T-helper 1 cell treated with Interleukin-12 subunit alpha and Interleukin-12 subunit beta and Interleukin-4 antibody, amounts not matched to agents 30 μg/mL and 1 μg/mL, for 36 hours (primary cell): ENCODE measurements at regions not wholly inside any gene's neighbourhood (a gene's known extent, or its start where the extent isn't known, plus 50 kb on each side); places are given as distances from the start of the nearest gene placed in this dataset.

ENCODE experiments used
- H3K27ac Mint-ChIP-seq: one replicate; pipeline ENCODE4 v1.8.0; 2021; ENCODE audit warnings: mild to moderate bottlenecking, mixed read lengths
- H3K27me3 Mint-ChIP-seq: one replicate; pipeline ENCODE4 v1.8.0; 2021; ENCODE audit warnings: low read depth, mixed read lengths
- H3K36me3 Mint-ChIP-seq: one replicate; pipeline ENCODE4 v1.8.0; 2021; ENCODE audit warnings: low read depth, mixed read lengths
- H3K4me1 Mint-ChIP-seq: one replicate; pipeline ENCODE4 v1.8.0; 2021; ENCODE audit warnings: low read depth, mixed read lengths
- H3K4me3 Mint-ChIP-seq: one replicate; pipeline ENCODE4 v1.8.0; 2021; ENCODE audit warnings: mild to moderate bottlenecking, moderate library complexity, mixed read lengths
- H3K9me3 Mint-ChIP-seq: one replicate; pipeline ENCODE4 v1.8.0; 2021; ENCODE audit warnings: mixed read lengths

- no peaks in the 10 kb centered on the region for H3K9me3 Mint-ChIP-seq
- H3K4me1 Mint-ChIP-seq, result no peaks in the 10 kb centered on the region
- no peaks in the 10 kb centered on the region for H3K27me3 Mint-ChIP-seq
- no peak overlapping the region for H3K27ac Mint-ChIP-seq
- H3K4me3 Mint-ChIP-seq, result no peak overlapping the region
- no peaks in the 10 kb centered on the region for H3K36me3 Mint-ChIP-seq
Measured at GRCh38 chr12:67750513-67751183, 102.1 kb downstream of the DYRK2 start.

GRCh38 chr12:67751381-67751928, 102.9 kb downstream of the DYRK2 start:
- Mint-ChIP-seq H3K27ac (no peak overlapping the region), H3K4me3 (no peak overlapping the region), H3K9me3 (no peaks in the 10 kb centered on the region), H3K4me1 (no peaks in the 10 kb centered on the region), H3K27me3 (no peaks in the 10 kb centered on the region), H3K36me3 (no peaks in the 10 kb centered on the region)

- Mint-ChIP-seq H3K27me3 (no peaks in the 10 kb centered on the region), H3K4me1 (no peaks in the 10 kb centered on the region), H3K27ac (no peak overlapping the region), H3K36me3 (no peaks in the 10 kb centered on the region), H3K9me3 (no peaks in the 10 kb centered on the region), H3K4me3 (no peak overlapping the region)
Measured at GRCh38 chr12:67752226-67752732, 103.7 kb downstream of the DYRK2 start.

- H3K27me3 Mint-ChIP-seq, result no peaks in the 10 kb centered on the region
- no peak overlapping the region for H3K27ac Mint-ChIP-seq
- H3K9me3 Mint-ChIP-seq, result no peaks in the 10 kb centered on the region
- H3K4me1 Mint-ChIP-seq, result no peaks in the 10 kb centered on the region
- H3K4me3 Mint-ChIP-seq, result no peak overlapping the region
- H3K36me3 Mint-ChIP-seq, result peaks cover 2% of the 10 kb centered on the region
Measured at GRCh38 chr12:67754933-67755697, 106.6 kb downstream of the DYRK2 start.

- Mint-ChIP-seq H3K27ac (no peak overlapping the region), H3K9me3 (no peaks in the 10 kb centered on the region), H3K36me3 (peaks cover 2% of the 10 kb centered on the region), H3K4me3 (no peak overlapping the region), H3K4me1 (no peaks in the 10 kb centered on the region), H3K27me3 (no peaks in the 10 kb centered on the region)
Measured at GRCh38 chr12:67757651-67758050, 109.1 kb downstream of the DYRK2 start.

GRCh38 chr12:67758119-67758518, 109.6 kb downstream of the DYRK2 start:
- Mint-ChIP-seq H3K36me3 (peaks cover 2% of the 10 kb centered on the region), H3K4me3 (no peak overlapping the region), H3K27ac (no peak overlapping the region), H3K4me1 (no peaks in the 10 kb centered on the region), H3K9me3 (no peaks in the 10 kb centered on the region), H3K27me3 (no peaks in the 10 kb centered on the region)

- H3K27ac Mint-ChIP-seq, result no peak overlapping the region
- H3K4me1 Mint-ChIP-seq, result no peaks in the 10 kb centered on the region
- no peak overlapping the region for H3K4me3 Mint-ChIP-seq
- peaks cover 2% of the 10 kb centered on the region for H3K36me3 Mint-ChIP-seq
- no peaks in the 10 kb centered on the region for H3K9me3 Mint-ChIP-seq
- H3K27me3 Mint-ChIP-seq, result no peaks in the 10 kb centered on the region
Measured at GRCh38 chr12:67758521-67758920, 110.0 kb downstream of the DYRK2 start.

GRCh38 chr12:67759829-67760228, 111.3 kb downstream of the DYRK2 start:
- H3K9me3 Mint-ChIP-seq, result no peaks in the 10 kb centered on the region
- H3K4me1 Mint-ChIP-seq, result no peaks in the 10 kb centered on the region

GRCh38 chr12:67760586-67761275, 112.2 kb downstream of the DYRK2 start:
- Mint-ChIP-seq H3K4me3 (no peak overlapping the region), H3K27ac (no peak overlapping the region), H3K4me1 (no peaks in the 10 kb centered on the region), H3K36me3 (peaks cover 2% of the 10 kb centered on the region), H3K9me3 (no peaks in the 10 kb centered on the region), H3K27me3 (no peaks in the 10 kb centered on the region)

More at GRCh38 chr12:67759829-67760228, 111.3 kb downstream of the DYRK2 start:
- Mint-ChIP-seq H3K27ac (no peak overlapping the region), H3K27me3 (no peaks in the 10 kb centered on the region), H3K36me3 (peaks cover 2% of the 10 kb centered on the region), H3K4me3 (no peak overlapping the region)

- Mint-ChIP-seq H3K9me3 (no peaks in the 10 kb centered on the region), H3K4me1 (no peaks in the 10 kb centered on the region), H3K36me3 (peaks cover 2% of the 10 kb centered on the region), H3K4me3 (no peak overlapping the region), H3K27me3 (no peaks in the 10 kb centered on the region), H3K27ac (no peak overlapping the region)
Measured at GRCh38 chr12:67761566-67761965, 113.0 kb downstream of the DYRK2 start.

- no peak overlapping the region for H3K4me3 Mint-ChIP-seq
Measured at GRCh38 chr12:67764055-67764454, 115.5 kb downstream of the DYRK2 start.

GRCh38 chr12:67764946-67765619, 116.5 kb downstream of the DYRK2 start:
- H3K9me3 Mint-ChIP-seq, result no peaks in the 10 kb centered on the region
- no peak overlapping the region for H3K27ac Mint-ChIP-seq
- no peaks in the 10 kb centered on the region for H3K27me3 Mint-ChIP-seq
- no peaks in the 10 kb centered on the region for H3K36me3 Mint-ChIP-seq
- no peaks in the 10 kb centered on the region for H3K4me1 Mint-ChIP-seq
- no peak overlapping the region for H3K4me3 Mint-ChIP-seq

More at GRCh38 chr12:67764055-67764454, 115.5 kb downstream of the DYRK2 start:
- peaks cover 2% of the 10 kb centered on the region for H3K36me3 Mint-ChIP-seq
- no peaks in the 10 kb centered on the region for H3K4me1 Mint-ChIP-seq
- no peak overlapping the region for H3K27ac Mint-ChIP-seq
- no peaks in the 10 kb centered on the region for H3K27me3 Mint-ChIP-seq
- no peaks in the 10 kb centered on the region for H3K9me3 Mint-ChIP-seq

GRCh38 chr12:67765776-67766766, 117.5 kb downstream of the DYRK2 start:
- no peaks in the 10 kb centered on the region for H3K27me3 Mint-ChIP-seq
- no peaks in the 10 kb centered on the region for H3K9me3 Mint-ChIP-seq
- no peaks in the 10 kb centered on the region for H3K4me1 Mint-ChIP-seq
- no peak overlapping the region for H3K27ac Mint-ChIP-seq
- H3K36me3 Mint-ChIP-seq, result no peaks in the 10 kb centered on the region
- no peak overlapping the region for H3K4me3 Mint-ChIP-seq
